T-helper 22 cell (primary cell): ENCODE measurements at regions not wholly inside any gene's neighbourhood (a gene's known extent, or its start where the extent isn't known, plus 50 kb on each side); places are given as distances from the start of the nearest gene placed in this dataset.

ENCODE experiments used
- DNase-seq: peaks from one replicate; pipeline ENCODE4 v3.0.0-alpha.2; 2020; ENCODE audit warnings: low read depth

GRCh38 chr18:42623935-42624334 is 491.6 kb downstream of the RIT2 start:
- no peak for DNase-seq

- DNase-seq = no peak
Measured at GRCh38 chr18:42632801-42633200, 482.7 kb downstream of the RIT2 start.

GRCh38 chr18:42635378-42636048 is 480.0 kb downstream of the RIT2 start:
- no peak for DNase-seq

GRCh38 chr18:42636309-42636708 is 479.2 kb downstream of the RIT2 start:
- no peak for DNase-seq

- no peak for DNase-seq
Measured at GRCh38 chr18:42640160-42640559, 475.3 kb downstream of the RIT2 start.

GRCh38 chr18:42641996-42642395 is 473.5 kb downstream of the RIT2 start:
- no peak for DNase-seq

- DNase-seq = no peak
Measured at GRCh38 chr18:42644729-42645131, 470.8 kb downstream of the RIT2 start.

GRCh38 chr18:42649331-42650035 is 466.0 kb downstream of the RIT2 start:
- no peak for DNase-seq

- DNase-seq = no peak
Measured at GRCh38 chr18:42654556-42654955, 460.9 kb downstream of the RIT2 start.

- no peak for DNase-seq
Measured at GRCh38 chr18:42657551-42657950, 457.9 kb downstream of the RIT2 start.

- no peak for DNase-seq
Measured at GRCh38 chr18:42658171-42658570, 457.3 kb downstream of the RIT2 start.

- DNase-seq = no peak
Measured at GRCh38 chr18:42659187-42659586, 456.3 kb downstream of the RIT2 start.

GRCh38 chr18:42670860-42671259 is 444.6 kb downstream of the RIT2 start:
- no peak for DNase-seq

GRCh38 chr18:42675810-42676209 is 439.7 kb downstream of the RIT2 start:
- DNase-seq = no peak

- DNase-seq = no peak
Measured at GRCh38 chr18:42683094-42683493, 432.4 kb downstream of the RIT2 start.

- DNase-seq = no peak
Measured at GRCh38 chr18:42689310-42689709, 426.2 kb downstream of the RIT2 start.
